ENCODE measurements at regions not wholly inside any gene's neighbourhood (a gene's known extent, or its start where the extent isn't known, plus 50 kb on each side); places are given as distances from the start of the nearest gene placed in this dataset.

DNA sequence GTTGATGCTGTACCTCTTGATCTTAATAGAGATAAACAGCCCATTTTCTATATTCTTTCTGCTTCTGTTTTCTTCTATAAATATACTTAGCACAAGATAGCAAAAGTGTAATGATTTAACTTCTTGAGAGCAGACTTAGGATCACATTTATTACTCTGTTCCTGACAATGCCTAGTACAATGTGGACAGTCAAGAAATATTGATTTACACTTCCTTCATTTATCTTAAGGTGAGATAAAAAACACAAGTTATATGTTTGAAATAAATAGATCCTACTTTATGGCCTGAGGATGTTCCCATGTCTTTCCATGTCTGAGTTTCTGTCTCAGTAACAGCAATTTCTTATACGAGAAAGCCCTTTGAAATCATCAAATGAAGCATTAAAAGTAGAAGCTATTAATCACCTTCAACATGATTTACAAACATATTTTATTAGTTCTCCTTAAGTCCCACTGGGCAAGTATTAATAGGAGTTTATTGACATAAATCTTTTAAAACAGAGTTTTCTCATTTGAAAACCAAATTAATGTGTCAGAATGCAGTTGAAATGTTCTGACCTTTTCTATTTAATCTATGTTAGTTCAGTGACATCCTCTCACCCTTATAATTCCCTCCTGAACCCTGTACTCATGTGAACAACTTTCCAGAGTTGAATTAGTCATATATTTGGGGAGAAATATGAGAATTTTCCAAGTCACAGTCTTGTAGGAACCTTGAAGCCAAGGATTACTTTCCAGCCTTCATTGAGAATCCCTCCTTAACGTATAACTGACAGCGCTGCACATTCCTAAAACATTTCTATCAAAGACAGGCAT lies 1611.7 kb upstream of the TENM4 start:
- no peak overlapping the region for H3K4me3 ChIP-seq (ENCODE audit: control insufficient read depth, low read depth, low read length)
- TF ChIP-seq, protein P1, sequence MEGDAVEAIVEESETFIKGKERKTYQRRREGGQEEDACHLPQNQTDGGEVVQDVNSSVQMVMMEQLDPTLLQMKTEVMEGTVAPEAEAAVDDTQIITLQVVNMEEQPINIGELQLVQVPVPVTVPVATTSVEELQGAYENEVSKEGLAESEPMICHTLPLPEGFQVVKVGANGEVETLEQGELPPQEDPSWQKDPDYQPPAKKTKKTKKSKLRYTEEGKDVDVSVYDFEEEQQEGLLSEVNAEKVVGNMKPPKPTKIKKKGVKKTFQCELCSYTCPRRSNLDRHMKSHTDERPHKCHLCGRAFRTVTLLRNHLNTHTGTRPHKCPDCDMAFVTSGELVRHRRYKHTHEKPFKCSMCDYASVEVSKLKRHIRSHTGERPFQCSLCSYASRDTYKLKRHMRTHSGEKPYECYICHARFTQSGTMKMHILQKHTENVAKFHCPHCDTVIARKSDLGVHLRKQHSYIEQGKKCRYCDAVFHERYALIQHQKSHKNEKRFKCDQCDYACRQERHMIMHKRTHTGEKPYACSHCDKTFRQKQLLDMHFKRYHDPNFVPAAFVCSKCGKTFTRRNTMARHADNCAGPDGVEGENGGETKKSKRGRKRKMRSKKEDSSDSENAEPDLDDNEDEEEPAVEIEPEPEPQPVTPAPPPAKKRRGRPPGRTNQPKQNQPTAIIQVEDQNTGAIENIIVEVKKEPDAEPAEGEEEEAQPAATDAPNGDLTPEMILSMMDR (conservative IDR thresholded peaks at IDR 0.05; ENCODE audit: control insufficient read depth, insufficient read depth, low read depth, low read length) = no peak
- DNase-seq (ENCODE audit: low read depth) = no peak

DNA sequence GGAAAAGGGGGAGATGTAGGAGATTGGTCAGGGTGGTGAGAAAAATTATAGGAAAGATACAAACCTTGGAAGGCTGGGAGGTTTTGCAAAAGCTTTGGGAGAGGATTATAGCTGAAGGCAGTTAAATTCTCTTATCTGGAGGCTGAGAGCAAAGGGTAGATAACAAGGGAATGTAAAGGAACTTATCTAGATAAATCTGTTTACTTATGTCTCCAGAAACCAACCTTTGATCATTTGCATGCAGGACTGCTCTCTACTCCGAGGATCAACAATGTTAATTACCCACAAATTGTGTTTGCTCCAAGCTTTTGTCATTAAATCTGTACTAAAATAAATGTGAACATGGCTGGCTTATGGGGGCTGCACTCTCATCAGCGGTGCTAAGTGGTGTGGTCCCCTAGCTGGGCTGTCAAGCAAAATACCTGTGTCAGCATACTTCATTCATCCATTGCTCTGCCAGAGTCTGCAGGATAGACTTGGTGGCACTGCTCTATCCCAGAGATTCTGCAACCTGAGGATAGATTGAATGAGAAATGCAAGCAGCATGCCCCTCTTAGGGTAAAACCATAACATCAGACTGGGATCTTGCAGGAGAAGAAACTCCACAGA lies 1599.2 kb upstream of the TENM4 start:
- no peak for DNase-seq (ENCODE audit: low read depth)
- H3K4me3 ChIP-seq (ENCODE audit: control insufficient read depth, low read depth, low read length) = no peak overlapping the region
- TF ChIP-seq, protein P1 (conservative IDR thresholded peaks at IDR 0.05; ENCODE audit: control insufficient read depth, insufficient read depth, low read depth, low read length) = no peak

DNA sequence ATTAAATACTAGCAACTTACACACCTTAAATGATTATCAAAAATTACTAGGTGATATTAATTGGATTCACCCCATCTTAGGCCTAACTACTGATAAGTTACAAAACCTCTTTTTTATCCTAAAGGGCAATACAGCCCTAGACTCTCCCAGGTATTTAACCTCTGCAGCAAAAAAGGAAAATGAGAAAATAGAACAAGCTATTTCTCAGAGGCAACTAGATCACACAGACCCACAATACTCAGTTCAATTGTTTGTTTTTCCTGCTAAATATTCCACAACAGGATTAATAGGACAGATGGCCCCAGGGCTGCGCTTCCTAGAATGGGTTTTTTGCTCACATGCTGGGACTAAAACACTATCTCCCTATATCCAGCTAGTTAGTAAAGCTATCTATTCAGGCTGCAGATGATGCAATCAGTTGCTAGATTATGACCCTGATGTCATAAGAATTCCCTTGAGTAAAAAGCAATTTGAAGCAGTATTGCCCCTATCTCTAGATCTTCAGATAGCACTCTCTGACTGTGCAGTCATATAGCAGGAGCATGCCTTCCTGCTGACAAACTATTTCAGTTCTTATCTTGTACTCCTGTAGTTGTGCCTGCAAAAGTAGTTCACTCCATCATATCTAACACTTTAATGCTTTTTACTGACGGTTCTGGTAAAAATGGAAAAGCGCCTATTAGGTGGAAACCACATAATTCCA lies 1595.5 kb upstream of the TENM4 start:
- TF ChIP-seq, protein P1 (conservative IDR thresholded peaks at IDR 0.05; ENCODE audit: control insufficient read depth, insufficient read depth, low read depth, low read length) = no peak
- no peak overlapping the region for H3K4me3 ChIP-seq (ENCODE audit: control insufficient read depth, low read depth, low read length)
- DNase-seq (ENCODE audit: low read depth) = no peak

DNA sequence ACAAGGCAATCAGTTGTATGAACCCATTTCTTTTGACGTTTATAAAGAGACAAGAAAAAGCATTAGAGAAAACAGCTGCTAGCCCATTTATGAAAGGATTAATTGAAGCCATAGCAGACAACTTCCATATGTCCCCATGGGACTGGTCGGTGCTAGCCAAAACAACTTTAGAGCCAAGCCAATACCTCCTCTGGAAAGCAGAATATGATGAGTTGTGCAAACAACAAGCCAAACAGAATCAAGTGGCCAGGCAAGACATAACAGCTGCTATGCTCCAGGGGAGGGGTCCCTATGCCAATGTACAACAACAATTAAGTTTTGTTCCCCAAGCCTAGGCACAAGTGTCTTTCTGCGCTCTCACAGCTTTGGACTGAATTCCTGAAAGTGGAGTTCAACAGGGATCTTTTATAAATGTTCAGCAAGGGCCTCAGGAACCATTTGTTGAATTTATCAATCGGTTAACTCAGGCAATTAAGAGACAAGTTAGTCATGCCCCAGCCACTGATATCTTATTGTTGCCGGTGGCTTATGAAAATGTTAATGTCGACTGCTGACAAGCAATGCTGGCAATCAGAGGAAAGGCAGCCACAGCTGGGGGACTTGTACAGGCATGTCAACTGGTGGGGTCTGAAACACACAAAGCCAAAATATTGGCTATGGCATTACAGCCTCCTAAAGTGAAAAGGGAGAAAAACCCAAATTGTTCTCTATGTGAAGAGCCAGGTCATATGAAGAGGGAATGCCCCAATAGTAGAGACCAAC lies 1593.1 kb upstream of the TENM4 start:
- no peak overlapping the region for H3K4me3 ChIP-seq (ENCODE audit: control insufficient read depth, low read depth, low read length)
- TF ChIP-seq, protein P1 (conservative IDR thresholded peaks at IDR 0.05; ENCODE audit: control insufficient read depth, insufficient read depth, low read depth, low read length) = no peak
- no peak for DNase-seq (ENCODE audit: low read depth)

DNA sequence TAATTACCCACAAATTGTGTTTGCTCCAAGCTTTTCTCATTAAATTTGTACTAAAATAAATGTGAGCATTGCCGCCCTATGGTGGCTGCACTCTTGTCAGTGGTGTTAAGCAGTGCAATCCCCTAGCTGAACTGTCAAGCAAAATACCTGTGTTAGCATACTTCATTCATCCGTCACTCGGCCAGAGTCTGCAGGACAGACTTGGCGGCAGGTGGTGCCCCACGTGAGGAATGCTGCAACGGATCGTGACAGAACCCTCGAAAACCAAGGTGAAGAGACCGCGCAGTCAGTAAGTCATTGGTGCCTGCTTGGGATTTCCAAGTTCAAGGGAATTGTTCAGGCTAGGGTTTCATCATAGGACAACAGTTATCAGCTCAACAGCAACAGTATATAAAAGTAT lies 1592.1 kb upstream of the TENM4 start:
- H3K4me3 ChIP-seq (ENCODE audit: control insufficient read depth, low read depth, low read length) = no peak overlapping the region
- no peak for DNase-seq (ENCODE audit: low read depth)
- TF ChIP-seq, protein P1 (conservative IDR thresholded peaks at IDR 0.05; ENCODE audit: control insufficient read depth, insufficient read depth, low read depth, low read length) = no peak

DNA sequence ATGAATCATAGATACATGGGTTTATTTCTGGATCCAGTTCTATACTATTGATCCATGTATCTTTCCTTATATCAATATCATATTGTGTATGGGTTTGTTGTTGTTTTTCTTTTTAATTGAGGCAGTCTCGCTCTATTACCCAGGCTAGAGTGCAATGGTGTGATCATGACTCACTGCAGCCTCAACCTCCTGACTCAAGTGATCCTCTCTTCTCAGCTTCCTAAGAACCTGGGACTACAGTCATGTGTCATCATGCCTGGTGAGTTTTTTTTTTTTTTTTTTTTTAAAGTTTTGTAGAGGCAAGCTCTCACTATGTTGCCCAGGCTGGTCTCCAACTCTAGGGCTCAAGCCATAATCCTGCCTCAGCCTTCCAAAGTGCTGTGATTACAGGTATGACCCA lies 1589.4 kb upstream of the TENM4 start:
- peak; percentile 1 for DNase-seq (ENCODE audit: low read depth)
- TF ChIP-seq, protein P1 (conservative IDR thresholded peaks at IDR 0.05; ENCODE audit: control insufficient read depth, insufficient read depth, low read depth, low read length) = no peak
- H3K4me3 ChIP-seq (ENCODE audit: control insufficient read depth, low read depth, low read length) = no peak overlapping the region

Data from fibroblast of mammary gland (primary cell).